Endothelial cell of umbilical vein (primary cell): ENCODE measurements at regions not wholly inside any gene's neighbourhood (a gene's known extent, or its start where the extent isn't known, plus 50 kb on each side); places are given as distances from the start of the nearest gene placed in this dataset.

Experiments used
- BruUV-seq: library from RNA; stranded (reverse); fragments of 400-500 nt; replicated peaks from 2 replicates; lab custom pipeline; 2021; lab: Mats Ljungman, UMichigan
- CTCF ChIA-PET: fragments of 300-600, 350-600 bp; sonication (Branson Sonifier 250); formaldehyde crosslinking; loops from one replicate; lab custom pipeline; 2021; ENCODE audit warnings: antibody characterized with exemption, inconsistent platforms; lab: Charles Lee
- POLR2A ChIA-PET: fragments of 300-600, 350-600 bp; sonication (Branson Sonifier 250); formaldehyde crosslinking; loops from one replicate; lab custom pipeline; 2021; ENCODE audit warnings: antibody characterized with exemption, inconsistent platforms; lab: Charles Lee
- DNase-seq: peaks from one replicate; pipeline ENCODE4 v3.0.0-alpha.2; 2011; ENCODE audit warnings: low read depth, low spot score
- FAIRE-seq: peaks from 2 replicates; lab custom pipeline; 2011; peaks lifted over from hg19 to GRCh38; lab: Jason Lieb, UNC
- H2AFZ ChIP-seq: 2 replicates; pipeline ENCODE4 v1.6.0; 2012; ENCODE audit warnings: low read depth, low read length, control low read depth, inconsistent platforms
- H3K27ac ChIP-seq: 2 replicates; pipeline ENCODE4 v1.5.1; 2011; ENCODE audit warnings: low read depth, mild to moderate bottlenecking, control low read depth, low read length, moderate library complexity; ENCODE audit not compliant: insufficient read depth
- H3K27me3 ChIP-seq, 2 experiments: 2 replicates each; pipeline versions ENCODE4 v1.6.0 to v1.6.1; 2011; ENCODE audit warnings: low read length in 2 of 2, mixed read lengths in 1 of 2; ENCODE audit not compliant: control insufficient read depth in 2 of 2, insufficient read depth in 2 of 2
- H3K36me3 ChIP-seq, 2 experiments: 2 replicates in 1 of 2; 3 replicates in 1 of 2; pipeline ENCODE4 v1.5.1; 2011; ENCODE audit warnings: low read length in 2 of 2, mild to moderate bottlenecking in 1 of 2, moderate library complexity in 1 of 2; ENCODE audit not compliant: control insufficient read depth in 2 of 2, insufficient read depth in 2 of 2; ENCODE audit errors: extremely low read depth in 1 of 2
- H3K4me1 ChIP-seq: 3 replicates; pipeline ENCODE4 v1.5.1; 2011; ENCODE audit warnings: mild to moderate bottlenecking, low read length; ENCODE audit not compliant: control insufficient read depth, insufficient read depth; ENCODE audit errors: extremely low read depth
- H3K4me2 ChIP-seq: 2 replicates; pipeline ENCODE4 v1.6.1; 2011; ENCODE audit warnings: low read length, control low read depth, mixed read lengths; ENCODE audit not compliant: insufficient read depth
- H3K4me3 ChIP-seq, 3 experiments: fragments of 200-600 bp in 1 of 3; sonication (generic), shearing (Covaris generic) in 1 of 3; replicated peaks in 1 of 3; 2 replicates each; pipeline ENCODE4 v1.5.1; 2011 to 2016; ENCODE audit warnings: control low read depth in 3 of 3, low read length in 3 of 3, mild to moderate bottlenecking in 2 of 3, inconsistent platforms in 1 of 3, low read depth in 1 of 3, moderate library complexity in 1 of 3; ENCODE audit not compliant: insufficient read depth in 1 of 3
- H3K79me2 ChIP-seq: 2 replicates; pipeline ENCODE4 v1.6.0; 2012; ENCODE audit warnings: low read length, inconsistent platforms; ENCODE audit not compliant: control insufficient read depth, insufficient read depth
- H3K9ac ChIP-seq: replicated peaks from 2 replicates; pipeline ENCODE3; 2011; ENCODE audit warnings: low read length, control low read depth; ENCODE audit not compliant: insufficient read depth; ENCODE audit errors: extremely low read depth
- H3K9me1 ChIP-seq: replicated peaks from 3 replicates; pipeline ENCODE4 v1.6.0; 2011; ENCODE audit warnings: mild to moderate bottlenecking, low read length; ENCODE audit not compliant: control insufficient read depth, insufficient read depth; ENCODE audit errors: extremely low read depth
- H3K9me3 ChIP-seq: replicated peaks from 2 replicates; pipeline ENCODE4 v1.5.1; 2012; ENCODE audit warnings: low read length, inconsistent platforms; ENCODE audit not compliant: control insufficient read depth, insufficient read depth
- H4K20me1 ChIP-seq: replicated peaks from 2 replicates; pipeline ENCODE3; 2011; ENCODE audit warnings: mild to moderate bottlenecking, low read length; ENCODE audit not compliant: control insufficient read depth, insufficient read depth; ENCODE audit errors: extremely low read depth
- EZH2 ChIP-seq: IDR thresholded peaks from 2 replicates; pipeline ENCODE4 v1.6.1; 2012; ENCODE audit warnings: borderline replicate concordance, low read depth, mild to moderate bottlenecking, moderate library complexity, low read length, inconsistent platforms; ENCODE audit not compliant: severe bottlenecking
- JUN ChIP-seq: IDR thresholded peaks from 2 replicates; pipeline ENCODE4 v1.6.1; 2011; ENCODE audit warnings: borderline replicate concordance, low read depth; ENCODE audit not compliant: insufficient read length, insufficient read depth
- MAX ChIP-seq: IDR thresholded peaks from 2 replicates; pipeline ENCODE4 v1.6.1; 2011; ENCODE audit not compliant: insufficient read depth, insufficient read length
- MYC ChIP-seq: IDR thresholded peaks from one replicate; pipeline ENCODE4 v1.6.1; 2011; ENCODE audit warnings: mild to moderate bottlenecking, low read depth, low read length
- dilution Hi-C: fragments of 300-500 bp; cut with MboI; formaldehyde crosslinking; loops from one replicate; pipeline ENCODE4 v1.15.0; 2019; ENCODE audit warnings: low sequenced_read_pairs; ENCODE audit not compliant: extremely low pct_ligation_motif_present
- intact Hi-C: fragments of 100-400 bp; cut with micrococcal nuclease; formaldehyde crosslinking; loops from one replicate; pipeline ENCODE4 v1.10.0; 2022

- dilution Hi-C loops (no loop called here), intact Hi-C loops (no loop called here)
- no peak overlapping the region for H2AFZ ChIP-seq
- H3K9ac ChIP-seq, result no peak overlapping the region
- H3K4me1 ChIP-seq, result no peaks in the 10 kb centered on the region
- DNase-seq (no peak), FAIRE-seq (no peak)
- TF ChIP-seq EZH2, result no peak
- ChIA-PET POLR2A (no interaction called here), CTCF (no interaction called here)
- no peak overlapping the region for H3K27ac ChIP-seq
- no peaks in the 10 kb centered on the region for H3K9me1 ChIP-seq
- no peaks in the 10 kb centered on the region for H4K20me1 ChIP-seq
- H3K4me2 ChIP-seq, result no peak overlapping the region
- no peaks in the 10 kb centered on the region for H3K9me3 ChIP-seq
- BruUV-seq, result no TSS peak
- H3K27me3 ChIP-seq, result no peaks in the 10 kb centered on the region
- H3K4me3 ChIP-seq, result no peak overlapping the region
- no peaks in the 10 kb centered on the region for H3K36me3 ChIP-seq
- no peaks in the 10 kb centered on the region for H3K79me2 ChIP-seq
These were observed 123.8 kb upstream of the SDK1 start for GRCh38 chr7:3177271-3177670.

GRCh38 chr7:3179456-3179855 is 121.6 kb upstream of the SDK1 start:
- Histone ChIP-seq H2AFZ (no peak overlapping the region), H4K20me1 (no peaks in the 10 kb centered on the region), H3K27me3 (no peaks in the 10 kb centered on the region), H3K9me3 (no peaks in the 10 kb centered on the region), H3K36me3 (no peaks in the 10 kb centered on the region), H3K9ac (no peak overlapping the region), H3K27ac (no peak overlapping the region), H3K9me1 (no peaks in the 10 kb centered on the region), H3K4me1 (no peaks in the 10 kb centered on the region), H3K4me2 (no peak overlapping the region), H3K4me3 (no peak overlapping the region), H3K79me2 (no peaks in the 10 kb centered on the region)
- intact Hi-C loops (no loop called here), dilution Hi-C loops (no loop called here)
- TF ChIP-seq MYC, result no peak
- no peak for TF ChIP-seq JUN
- no peak for TF ChIP-seq MAX
- TF ChIP-seq EZH2, result no peak
- no peak for DNase-seq
- FAIRE-seq, result no peak
- ChIA-PET CTCF (interaction anchor here (1.0 kb wide), 1 partner anchor 22 kb away, joined by 4 read pairs; no protein-coding TSS in a partner anchor), POLR2A (no interaction called here)
- no TSS peak for BruUV-seq
